ENCODE measurements at regions not wholly inside any gene's neighbourhood (a gene's known extent, or its start where the extent isn't known, plus 50 kb on each side); places are given as distances from the start of the nearest gene placed in this dataset.

- no peak for TF ChIP-seq CTCF (IDR thresholded peaks at IDR 0.05)
- no peak for TF ChIP-seq POLR2A (IDR thresholded peaks at IDR 0.05)
Observed at GRCh38 chr9:134981829-134982228, 64.1 kb upstream of the FCN1 start.
